GM18499 (cell line): ENCODE measurements at regions not wholly inside any gene's neighbourhood (a gene's known extent, or its start where the extent isn't known, plus 50 kb on each side); places are given as distances from the start of the nearest gene placed in this dataset.

Experiments used
- ATAC-seq: cut with Tn5 transposase; IDR thresholded peaks from one replicate; pipeline ENCODE4 v1.9.1; 2021; ENCODE audit warnings: moderate number of reproducible peaks; ENCODE audit not compliant: insufficient read depth, unreplicated experiment

- ATAC-seq: peak; percentile 86
Measured at GRCh38 chr3:156760333-156760732, 65.8 kb upstream of the LEKR1 start.

- peak; percentile 8 for ATAC-seq
Measured at GRCh38 chr3:156761007-156761406, 65.1 kb upstream of the LEKR1 start.

- no peak for ATAC-seq
Measured at GRCh38 chr3:156761713-156762451, 64.3 kb upstream of the LEKR1 start.

GRCh38 chr3:156762631-156763185, 63.4 kb upstream of the LEKR1 start:
- no peak for ATAC-seq

GRCh38 chr3:156763386-156763785, 62.8 kb upstream of the LEKR1 start:
- ATAC-seq: no peak

GRCh38 chr3:156763931-156764720, 62.0 kb upstream of the LEKR1 start:
- ATAC-seq: no peak

- ATAC-seq: no peak
Measured at GRCh38 chr3:156764751-156765150, 61.4 kb upstream of the LEKR1 start.

- ATAC-seq: no peak
Measured at GRCh38 chr3:156768390-156768789, 57.8 kb upstream of the LEKR1 start.

- no peak for ATAC-seq
Measured at GRCh38 chr3:156769721-156770654, 56.2 kb upstream of the LEKR1 start.

- no peak for ATAC-seq
Measured at GRCh38 chr3:156770699-156771414, 55.3 kb upstream of the LEKR1 start.

- no peak for ATAC-seq
Measured at GRCh38 chr3:156772588-156773206, 53.5 kb upstream of the LEKR1 start.

- no peak for ATAC-seq
Measured at GRCh38 chr3:156776031-156776430, 50.1 kb upstream of the LEKR1 start.
